ENCODE measurements at regions not wholly inside any gene's neighbourhood (a gene's known extent, or its start where the extent isn't known, plus 50 kb on each side); places are given as distances from the start of the nearest gene placed in this dataset.

GRCh38 chr18:10020171-10020570, 106.4 kb downstream of the VAPA start:
- peaks cover 26% of the 10 kb centered on the region for H3K4me1 Mint-ChIP-seq
- no peak for TF ChIP-seq CTCF (IDR thresholded peaks at IDR 0.05; ENCODE audit: unreplicated experiment in 3 of 3)
- no peak overlapping the region for H3K27ac Mint-ChIP-seq
- H3K4me3 Mint-ChIP-seq = no peak overlapping the region
- peaks cover 5% of the 10 kb centered on the region for H3K27me3 Mint-ChIP-seq (ENCODE audit: low read depth)
- no peaks in the 10 kb centered on the region for H3K9me3 Mint-ChIP-seq
- no peaks in the 10 kb centered on the region for H3K36me3 Mint-ChIP-seq (ENCODE audit: low read depth)

DNA sequence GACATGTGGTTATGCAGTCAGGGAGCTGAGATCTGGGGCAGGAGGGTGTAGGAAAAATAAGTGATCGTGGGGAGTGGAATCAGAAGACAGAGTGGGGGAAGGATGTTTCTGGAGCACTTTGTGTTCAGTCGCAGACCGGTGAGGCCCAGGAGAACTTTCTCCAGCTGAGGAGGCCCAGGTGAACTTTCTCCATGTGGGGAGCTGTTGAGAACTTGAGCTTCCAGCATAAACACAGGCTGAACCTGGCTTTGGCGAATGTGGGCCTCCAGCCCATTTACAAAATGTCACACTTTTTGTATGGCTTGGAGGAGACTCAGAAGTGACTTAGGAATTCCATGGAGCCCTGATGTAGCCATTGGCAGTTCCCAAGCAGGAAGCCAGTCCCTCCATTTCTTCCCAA, 108.5 kb downstream of the VAPA start:
- Mint-ChIP-seq H3K36me3 (ENCODE audit: low read depth) (no peaks in the 10 kb centered on the region), H3K27me3 (ENCODE audit: low read depth) (peaks cover 9% of the 10 kb centered on the region), H3K27ac (no peak overlapping the region), H3K9me3 (no peaks in the 10 kb centered on the region), H3K4me1 (peaks cover 13% of the 10 kb centered on the region), H3K4me3 (no peak overlapping the region)
- TF ChIP-seq CTCF (IDR thresholded peaks at IDR 0.05; ENCODE audit: unreplicated experiment in 3 of 3) = no peak

GRCh38 chr18:10023853-10024570, 110.2 kb downstream of the VAPA start:
- Mint-ChIP-seq H3K4me1 (peaks cover 13% of the 10 kb centered on the region), H3K27me3 (ENCODE audit: low read depth) (peaks cover 9% of the 10 kb centered on the region), H3K36me3 (ENCODE audit: low read depth) (no peaks in the 10 kb centered on the region), H3K27ac (peak overlapping the region in 2 of 3 experiments; percentile 4 to 14), H3K4me3 (no peak overlapping the region), H3K9me3 (no peaks in the 10 kb centered on the region)
- TF ChIP-seq CTCF (IDR thresholded peaks at IDR 0.05; ENCODE audit: unreplicated experiment in 3 of 3) = no peak

- Mint-ChIP-seq H3K4me3 (no peak overlapping the region), H3K4me1 (peaks cover 15% of the 10 kb centered on the region), H3K27ac (peak overlapping the region in 1 of 3 experiments; percentile 58), H3K36me3 (ENCODE audit: low read depth) (no peaks in the 10 kb centered on the region), H3K9me3 (no peaks in the 10 kb centered on the region), H3K27me3 (ENCODE audit: low read depth) (peaks cover 9% of the 10 kb centered on the region)
- no peak for TF ChIP-seq CTCF (IDR thresholded peaks at IDR 0.05; ENCODE audit: unreplicated experiment in 3 of 3)
Observed at GRCh38 chr18:10025711-10026670, 112.2 kb downstream of the VAPA start.

DNA sequence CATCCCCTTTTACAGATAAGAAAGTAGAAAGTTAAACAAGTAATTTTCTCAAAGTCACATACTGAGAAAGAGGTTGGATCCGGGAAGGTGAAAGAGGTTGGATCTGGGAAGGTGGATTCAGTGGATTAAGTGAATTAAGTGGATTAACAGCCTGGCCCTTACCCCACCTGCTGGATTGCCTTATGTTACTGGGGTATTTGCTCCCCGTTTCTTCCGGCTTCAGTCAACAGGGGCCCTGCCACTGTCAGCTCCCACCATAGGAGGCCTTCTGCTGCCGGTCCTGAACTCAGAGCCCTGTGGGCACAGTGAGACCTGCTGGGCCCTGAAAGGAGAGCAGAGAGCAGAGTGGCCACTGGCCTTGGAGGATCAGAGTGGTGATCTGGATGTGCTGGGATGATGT, 113.2 kb downstream of the VAPA start:
- H3K9me3 Mint-ChIP-seq = no peaks in the 10 kb centered on the region
- H3K27me3 Mint-ChIP-seq (ENCODE audit: low read depth) = peaks cover 9% of the 10 kb centered on the region
- no peak overlapping the region for H3K4me3 Mint-ChIP-seq
- TF ChIP-seq CTCF (IDR thresholded peaks at IDR 0.05; ENCODE audit: unreplicated experiment in 3 of 3) = no peak
- H3K36me3 Mint-ChIP-seq (ENCODE audit: low read depth) = no peaks in the 10 kb centered on the region
- peak overlapping the region in 1 of 3 experiments; percentile 58 for H3K27ac Mint-ChIP-seq
- H3K4me1 Mint-ChIP-seq = peaks cover 21% of the 10 kb centered on the region

Data from nephron (organoid).